ENCODE measurements at regions not wholly inside any gene's neighbourhood (a gene's known extent, or its start where the extent isn't known, plus 50 kb on each side); places are given as distances from the start of the nearest gene placed in this dataset.

DNA sequence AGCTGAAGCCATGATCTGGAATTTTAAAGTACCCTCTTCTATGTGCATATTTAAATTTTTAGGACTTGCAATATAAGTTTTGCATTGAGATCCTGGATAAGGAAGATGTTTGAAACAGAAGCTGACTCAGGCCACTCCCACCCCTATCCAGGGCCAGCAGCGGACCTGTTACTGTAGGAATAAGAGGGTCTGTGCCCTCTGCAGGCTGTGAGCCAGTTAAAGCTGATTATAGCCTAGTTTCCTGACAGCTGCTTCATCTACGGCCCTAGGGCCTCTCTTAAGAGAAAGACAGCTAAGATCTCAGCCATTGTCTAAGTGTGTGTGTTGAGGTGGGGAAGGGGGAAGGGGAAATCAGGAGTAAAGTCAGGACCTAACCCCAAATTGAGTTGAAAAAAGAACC, 234.0 kb downstream of the HAUS1 start:
- ATAC-seq (ENCODE audit: insufficient read depth, low read depth) (no peak), DNase-seq (no peak)
- H3K36me3 ChIP-seq (ENCODE audit: insufficient read depth, low read length), result no peaks in the 10 kb centered on the region; the same call in 1 of the 2 replicates
- H3K79me2 ChIP-seq (ENCODE audit: insufficient read depth, low read length), result peaks cover 94% of the 10 kb centered on the region
- H3K9me3 ChIP-seq (ENCODE audit: insufficient read depth, low read length, severe bottlenecking), result no peaks in the 10 kb centered on the region
- no peaks in the 10 kb centered on the region for H3K27me3 ChIP-seq (ENCODE audit: insufficient read depth, low read length, poor library complexity)
- peak overlapping the region; percentile 76; the same call in 1 of the 2 replicates for H3K4me2 ChIP-seq (ENCODE audit: insufficient read depth, low read length)
- H4K20me1 ChIP-seq (ENCODE audit: insufficient read depth, low read length), result peaks cover 28% of the 10 kb centered on the region
- H3K9ac ChIP-seq (ENCODE audit: low read depth, low read length), result no peak overlapping the region; the same call in 1 of the 2 replicates
- H3K4me3 ChIP-seq (ENCODE audit: low read depth in 1 of 2, low read length in 2 of 2), result peak overlapping the region in 1 of 2 experiments; percentile 13; a peak in 1 of 4 replicates
- H3K27ac ChIP-seq (ENCODE audit: low read length), result peak overlapping the region; percentile 34
- TF ChIP-seq, protein P1, sequence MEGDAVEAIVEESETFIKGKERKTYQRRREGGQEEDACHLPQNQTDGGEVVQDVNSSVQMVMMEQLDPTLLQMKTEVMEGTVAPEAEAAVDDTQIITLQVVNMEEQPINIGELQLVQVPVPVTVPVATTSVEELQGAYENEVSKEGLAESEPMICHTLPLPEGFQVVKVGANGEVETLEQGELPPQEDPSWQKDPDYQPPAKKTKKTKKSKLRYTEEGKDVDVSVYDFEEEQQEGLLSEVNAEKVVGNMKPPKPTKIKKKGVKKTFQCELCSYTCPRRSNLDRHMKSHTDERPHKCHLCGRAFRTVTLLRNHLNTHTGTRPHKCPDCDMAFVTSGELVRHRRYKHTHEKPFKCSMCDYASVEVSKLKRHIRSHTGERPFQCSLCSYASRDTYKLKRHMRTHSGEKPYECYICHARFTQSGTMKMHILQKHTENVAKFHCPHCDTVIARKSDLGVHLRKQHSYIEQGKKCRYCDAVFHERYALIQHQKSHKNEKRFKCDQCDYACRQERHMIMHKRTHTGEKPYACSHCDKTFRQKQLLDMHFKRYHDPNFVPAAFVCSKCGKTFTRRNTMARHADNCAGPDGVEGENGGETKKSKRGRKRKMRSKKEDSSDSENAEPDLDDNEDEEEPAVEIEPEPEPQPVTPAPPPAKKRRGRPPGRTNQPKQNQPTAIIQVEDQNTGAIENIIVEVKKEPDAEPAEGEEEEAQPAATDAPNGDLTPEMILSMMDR (IDR thresholded peaks at IDR 0.05; ENCODE audit: borderline replicate concordance, extremely low read depth, low read length, poor library complexity, severe bottlenecking), result no peak
- TF ChIP-seq EZH2 (IDR thresholded peaks at IDR 0.05; ENCODE audit: borderline replicate concordance, low read depth, low read length, severe bottlenecking), result no peak
- H2AFZ ChIP-seq (ENCODE audit: low read depth, low read length), result no peak overlapping the region
- peaks cover 66% of the 10 kb centered on the region for H3K4me1 ChIP-seq (ENCODE audit: insufficient read depth, low read length)

DNA sequence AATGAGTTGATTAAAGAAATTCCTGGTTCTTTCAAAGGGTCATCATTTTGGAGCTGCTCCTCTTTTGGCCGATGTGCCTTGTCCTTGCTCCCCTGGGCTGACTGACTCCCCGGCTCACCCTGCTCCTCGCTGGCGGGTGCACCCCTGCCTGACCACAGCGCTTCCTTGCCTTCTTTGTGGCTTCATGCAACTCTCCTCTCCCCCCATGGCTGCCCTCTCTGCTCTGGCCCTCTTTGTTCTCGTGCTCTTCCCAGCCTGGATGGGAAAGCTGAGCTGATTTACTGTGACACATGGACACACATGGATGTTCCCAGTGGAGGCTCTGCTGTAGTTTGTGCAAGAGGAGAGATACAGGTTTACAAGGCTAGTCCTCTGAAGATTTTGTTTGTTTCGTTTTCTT, 234.6 kb downstream of the HAUS1 start:
- Histone ChIP-seq H3K9me3 (ENCODE audit: insufficient read depth, low read length, severe bottlenecking) (no peaks in the 10 kb centered on the region), H3K4me2 (ENCODE audit: insufficient read depth, low read length) (peak overlapping the region; percentile 40; the same call in 1 of the 2 replicates), H3K4me1 (ENCODE audit: insufficient read depth, low read length) (peaks cover 68% of the 10 kb centered on the region), H4K20me1 (ENCODE audit: insufficient read depth, low read length) (peaks cover 34% of the 10 kb centered on the region), H2AFZ (ENCODE audit: low read depth, low read length) (no peak overlapping the region), H3K27me3 (ENCODE audit: insufficient read depth, low read length, poor library complexity) (no peaks in the 10 kb centered on the region), H3K27ac (ENCODE audit: low read length) (peak overlapping the region; percentile 4; the same call in 1 of the 2 replicates), H3K36me3 (ENCODE audit: insufficient read depth, low read length) (no peaks in the 10 kb centered on the region), H3K9ac (ENCODE audit: low read depth, low read length) (no peak overlapping the region), H3K79me2 (ENCODE audit: insufficient read depth, low read length) (peaks cover 89% of the 10 kb centered on the region), H3K4me3 (ENCODE audit: low read depth in 1 of 2, low read length in 2 of 2) (no peak overlapping the region)
- DNase-seq (peak; percentile 19), ATAC-seq (ENCODE audit: insufficient read depth, low read depth) (no peak)
- TF ChIP-seq EZH2 (IDR thresholded peaks at IDR 0.05; ENCODE audit: borderline replicate concordance, low read depth, low read length, severe bottlenecking), result no peak
- TF ChIP-seq, protein P1 (IDR thresholded peaks at IDR 0.05; ENCODE audit: borderline replicate concordance, extremely low read depth, low read length, poor library complexity, severe bottlenecking), result no peak

DNA sequence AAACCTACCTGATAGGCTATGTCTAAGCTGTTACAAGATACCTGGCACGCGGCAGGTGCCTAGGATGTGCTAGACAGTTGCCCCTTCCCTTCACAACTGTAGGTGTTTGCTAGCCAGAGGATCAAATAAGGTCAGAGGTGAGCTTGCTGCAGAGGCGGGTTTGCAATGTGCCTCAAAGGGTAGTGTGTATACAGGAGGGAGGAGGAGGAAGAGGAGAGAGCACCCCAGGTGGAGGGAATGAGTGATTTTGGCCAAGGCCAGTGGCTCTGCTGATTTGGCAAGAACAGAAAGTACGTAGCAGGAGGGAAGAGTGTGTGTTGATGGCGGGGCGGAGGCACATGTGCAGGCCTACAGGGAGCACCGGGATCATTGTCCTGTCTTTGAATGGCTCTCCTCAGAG, 236.5 kb downstream of the HAUS1 start:
- H3K27ac ChIP-seq (ENCODE audit: low read length), result peak overlapping the region; percentile 32
- no peak for TF ChIP-seq EZH2 (IDR thresholded peaks at IDR 0.05; ENCODE audit: borderline replicate concordance, low read depth, low read length, severe bottlenecking)
- TF ChIP-seq, protein P1 (IDR thresholded peaks at IDR 0.05; ENCODE audit: borderline replicate concordance, extremely low read depth, low read length, poor library complexity, severe bottlenecking), result no peak
- H2AFZ ChIP-seq (ENCODE audit: low read depth, low read length), result no peak overlapping the region
- ATAC-seq (ENCODE audit: insufficient read depth, low read depth) (no peak), DNase-seq (no peak)
- H3K4me3 ChIP-seq (ENCODE audit: low read depth in 1 of 2, low read length in 2 of 2), result no peak overlapping the region
- peaks cover 86% of the 10 kb centered on the region for H3K79me2 ChIP-seq (ENCODE audit: insufficient read depth, low read length)
- no peak overlapping the region for H3K4me2 ChIP-seq (ENCODE audit: insufficient read depth, low read length)
- peaks cover 50% of the 10 kb centered on the region for H4K20me1 ChIP-seq (ENCODE audit: insufficient read depth, low read length)
- H3K9me3 ChIP-seq (ENCODE audit: insufficient read depth, low read length, severe bottlenecking), result no peaks in the 10 kb centered on the region
- H3K4me1 ChIP-seq (ENCODE audit: insufficient read depth, low read length), result peaks cover 73% of the 10 kb centered on the region
- no peak overlapping the region for H3K9ac ChIP-seq (ENCODE audit: low read depth, low read length)
- H3K27me3 ChIP-seq (ENCODE audit: insufficient read depth, low read length, poor library complexity), result no peaks in the 10 kb centered on the region
- H3K36me3 ChIP-seq (ENCODE audit: insufficient read depth, low read length), result peaks cover 6% of the 10 kb centered on the region; the same call in 1 of the 2 replicates

Measured in DND-41 (cell line).